ENCODE measurements at regions not wholly inside any gene's neighbourhood (a gene's known extent, or its start where the extent isn't known, plus 50 kb on each side); places are given as distances from the start of the nearest gene placed in this dataset.

- DNase-seq (ENCODE audit: low read depth) = no peak
Observed at GRCh38 chr3:186487819-186488218, 56.4 kb downstream of the CRYGS start.

- DNase-seq (ENCODE audit: low read depth) = no peak
Observed at GRCh38 chr3:186487037-186487436, 57.1 kb downstream of the CRYGS start.

GRCh38 chr3:186483611-186484340, 60.4 kb downstream of the CRYGS start:
- DNase-seq (ENCODE audit: low read depth) = no peak

GRCh38 chr3:186481526-186481925, 62.7 kb downstream of the CRYGS start:
- DNase-seq (ENCODE audit: low read depth) = no peak

- no peak for DNase-seq (ENCODE audit: low read depth)
Observed at GRCh38 chr3:186477876-186478275, 66.3 kb downstream of the CRYGS start.

GRCh38 chr3:186477033-186477432, 67.1 kb downstream of the CRYGS start:
- DNase-seq (ENCODE audit: low read depth) = no peak

- DNase-seq (ENCODE audit: low read depth) = no peak
Observed at GRCh38 chr3:186476541-186476940, 67.6 kb downstream of the CRYGS start.

GRCh38 chr3:186476044-186476468, 68.1 kb downstream of the CRYGS start:
- DNase-seq (ENCODE audit: low read depth) = no peak

GRCh38 chr3:186473166-186473565, 71.0 kb downstream of the CRYGS start:
- no peak for DNase-seq (ENCODE audit: low read depth)

GRCh38 chr3:186472456-186473008, 71.6 kb downstream of the CRYGS start:
- DNase-seq (ENCODE audit: low read depth) = no peak

GRCh38 chr3:186471771-186472170, 72.4 kb downstream of the CRYGS start:
- DNase-seq (ENCODE audit: low read depth) = no peak

- DNase-seq (ENCODE audit: low read depth) = no peak
Observed at GRCh38 chr3:186469525-186469924, 74.7 kb downstream of the CRYGS start.

- no peak for DNase-seq (ENCODE audit: low read depth)
Observed at GRCh38 chr3:186467969-186468368, 76.2 kb downstream of the CRYGS start.

- no peak for DNase-seq (ENCODE audit: low read depth)
Observed at GRCh38 chr3:186466391-186466974, 77.7 kb downstream of the CRYGS start.

- no peak for DNase-seq (ENCODE audit: low read depth)
Observed at GRCh38 chr3:186465508-186465907, 78.7 kb downstream of the CRYGS start.

GRCh38 chr3:186464424-186465093, 79.6 kb downstream of the CRYGS start:
- DNase-seq (ENCODE audit: low read depth) = no peak

GRCh38 chr3:186461141-186461540, 83.0 kb downstream of the CRYGS start:
- DNase-seq (ENCODE audit: low read depth) = peak; percentile 58

- DNase-seq (ENCODE audit: low read depth) = no peak
Observed at GRCh38 chr3:186459108-186459467, 85.1 kb downstream of the CRYGS start.

GRCh38 chr3:186458306-186459107, 85.7 kb downstream of the CRYGS start:
- peak; percentile 10 for DNase-seq (ENCODE audit: low read depth)

- no peak for DNase-seq (ENCODE audit: low read depth)
Observed at GRCh38 chr3:186457236-186457635, 86.9 kb downstream of the CRYGS start.

- no peak for DNase-seq (ENCODE audit: low read depth)
Observed at GRCh38 chr3:186456731-186457191, 87.4 kb downstream of the CRYGS start.
